ENCODE measurements at regions not wholly inside any gene's neighbourhood (a gene's known extent, or its start where the extent isn't known, plus 50 kb on each side); places are given as distances from the start of the nearest gene placed in this dataset.

DNA sequence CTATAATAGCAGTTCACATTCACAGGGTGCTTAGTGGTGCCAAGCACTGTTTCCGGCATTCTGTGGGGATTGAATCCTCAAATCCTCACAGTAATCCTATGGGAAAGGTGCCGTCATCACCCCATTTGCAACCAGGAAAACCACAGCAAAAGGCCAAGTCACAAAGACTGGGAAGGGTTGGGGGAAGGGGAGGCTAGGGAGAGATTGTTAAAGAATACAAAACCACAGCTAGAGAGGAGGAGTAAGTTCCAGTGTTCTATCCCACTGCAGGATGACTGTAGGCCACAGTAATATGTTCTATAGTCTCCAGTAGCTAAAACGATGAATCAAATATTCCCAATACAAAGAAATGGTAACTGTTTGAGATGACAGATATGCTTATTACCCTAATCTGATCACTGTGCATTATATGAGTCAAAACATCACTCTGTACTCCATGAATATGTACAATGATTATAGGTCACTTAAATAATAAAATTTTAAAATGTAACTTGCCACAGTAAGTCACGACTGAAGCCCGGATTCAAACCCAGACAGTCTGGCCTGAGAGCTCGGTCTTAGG, 256.8 kb downstream of the TOMM20 start:
- Histone ChIP-seq H4K91ac (ENCODE audit: insufficient read length, low read depth, low read length) (no peak overlapping the region), H3K27me3 (ENCODE audit: insufficient read depth, low read length) (no peaks in the 10 kb centered on the region), H2AK5ac (ENCODE audit: insufficient read length, low read length) (no peak overlapping the region), H3K4me2 (ENCODE audit: insufficient read depth, insufficient read length, low read length) (no peak overlapping the region), H2BK15ac (ENCODE audit: low read depth, low read length) (no peak overlapping the region), H3K18ac (ENCODE audit: insufficient read length, low read depth, low read length) (no peak overlapping the region), H3K4ac (ENCODE audit: low read depth, low read length) (no peak overlapping the region), H2BK120ac (ENCODE audit: low read depth, low read length, poor library complexity, severe bottlenecking) (no peak overlapping the region), H3K23me2 (ENCODE audit: insufficient read length, low read depth, low read length, poor library complexity, severe bottlenecking) (no peaks in the 10 kb centered on the region), H3K79me2 (ENCODE audit: insufficient read depth, low read length) (no peaks in the 10 kb centered on the region), H3K56ac (ENCODE audit: insufficient read length, low read depth, low read length) (no peak overlapping the region), H3T11ph (ENCODE audit: low read length) (no peak overlapping the region), H3K9ac (ENCODE audit: extremely low read depth, insufficient read length, low read length) (no peak overlapping the region), H3K79me1 (ENCODE audit: insufficient read depth, low read depth, low read length, poor library complexity, severe bottlenecking) (no peaks in the 10 kb centered on the region), H2BK20ac (ENCODE audit: low read depth, low read length, poor library complexity, severe bottlenecking) (no peak overlapping the region), H2AFZ (ENCODE audit: low read length) (no peak overlapping the region), H4K8ac (replicated peaks; ENCODE audit: insufficient read length, low read depth, low read length) (no peak overlapping the region), H4K5ac (ENCODE audit: insufficient read length, low read depth, low read length) (no peak overlapping the region), H3K23ac (ENCODE audit: insufficient read length, low read depth, low read length) (no peak overlapping the region), H3K9me3 (ENCODE audit: control insufficient read depth, low read depth, low read length) (no peaks in the 10 kb centered on the region), H3K4me1 (ENCODE audit: insufficient read depth, low read length) (no peaks in the 10 kb centered on the region), H2BK12ac (ENCODE audit: insufficient read length, low read depth, low read length) (no peak overlapping the region), H3K27ac (ENCODE audit: insufficient read length, low read depth, low read length) (no peak overlapping the region), H4K20me1 (ENCODE audit: control insufficient read depth, insufficient read depth, insufficient read length) (no peaks in the 10 kb centered on the region), H3K14ac (ENCODE audit: insufficient read depth, low read length) (no peak overlapping the region), H2BK5ac (ENCODE audit: insufficient read length, low read length) (no peak overlapping the region)
- WGBS (ENCODE audit: extremely low coverage, insufficient read length, low lambda C conversion rate) = no CpG with 5 or more reads among the region's 6 CpGs
- DNase-seq = no peak
- Mint-ChIP-seq H3K4me3 (no peak overlapping the region), H3K36me3 (ENCODE audit: insufficient read depth in 1 of 3, low read depth in 3 of 3) (no peaks in the 10 kb centered on the region), H3K4me1 (peaks cover 5% of the 10 kb centered on the region in 2 experiments; a peak in 3 of 4 replicates), H3K9me3 (no peaks in the 10 kb centered on the region), H3K27me3 (ENCODE audit: low read depth) (peaks cover 6% of the 10 kb centered on the region), H3K27ac (peak overlapping the region in 2 of 3 experiments; percentile 36 to 81; a peak in 4 of 7 replicates)
- TF ChIP-seq, protein P1, sequence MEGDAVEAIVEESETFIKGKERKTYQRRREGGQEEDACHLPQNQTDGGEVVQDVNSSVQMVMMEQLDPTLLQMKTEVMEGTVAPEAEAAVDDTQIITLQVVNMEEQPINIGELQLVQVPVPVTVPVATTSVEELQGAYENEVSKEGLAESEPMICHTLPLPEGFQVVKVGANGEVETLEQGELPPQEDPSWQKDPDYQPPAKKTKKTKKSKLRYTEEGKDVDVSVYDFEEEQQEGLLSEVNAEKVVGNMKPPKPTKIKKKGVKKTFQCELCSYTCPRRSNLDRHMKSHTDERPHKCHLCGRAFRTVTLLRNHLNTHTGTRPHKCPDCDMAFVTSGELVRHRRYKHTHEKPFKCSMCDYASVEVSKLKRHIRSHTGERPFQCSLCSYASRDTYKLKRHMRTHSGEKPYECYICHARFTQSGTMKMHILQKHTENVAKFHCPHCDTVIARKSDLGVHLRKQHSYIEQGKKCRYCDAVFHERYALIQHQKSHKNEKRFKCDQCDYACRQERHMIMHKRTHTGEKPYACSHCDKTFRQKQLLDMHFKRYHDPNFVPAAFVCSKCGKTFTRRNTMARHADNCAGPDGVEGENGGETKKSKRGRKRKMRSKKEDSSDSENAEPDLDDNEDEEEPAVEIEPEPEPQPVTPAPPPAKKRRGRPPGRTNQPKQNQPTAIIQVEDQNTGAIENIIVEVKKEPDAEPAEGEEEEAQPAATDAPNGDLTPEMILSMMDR (conservative IDR thresholded peaks at IDR 0.05) = no peak

Measured in H9 (cell line).